GM12892 (cell line): ENCODE measurements at regions not wholly inside any gene's neighbourhood (a gene's known extent, or its start where the extent isn't known, plus 50 kb on each side); places are given as distances from the start of the nearest gene placed in this dataset.

Source experiments
- DNase-seq: peaks from one replicate; pipeline ENCODE4 v3.0.0; 2011; ENCODE audit not compliant: insufficient read length
- FAIRE-seq: peaks from 2 replicates; lab custom pipeline; 2011; peaks lifted over from hg19 to GRCh38; lab: Jason Lieb, UNC
- POLR2A ChIP-seq: IDR thresholded peaks from 2 replicates; pipeline ENCODE4 v1.6.1; 2011; ENCODE audit warnings: low read depth, low read length, control low read depth
- POLR2AphosphoS5 ChIP-seq: IDR thresholded peaks from 2 replicates; pipeline ENCODE4 v1.6.1; 2011; ENCODE audit warnings: low read depth, low read length, control low read depth
- TAF1 ChIP-seq: IDR thresholded peaks from 2 replicates; pipeline ENCODE4 v1.6.1; 2011; ENCODE audit warnings: low read depth, mild to moderate bottlenecking, control low read depth, low read length, borderline replicate concordance

DNA sequence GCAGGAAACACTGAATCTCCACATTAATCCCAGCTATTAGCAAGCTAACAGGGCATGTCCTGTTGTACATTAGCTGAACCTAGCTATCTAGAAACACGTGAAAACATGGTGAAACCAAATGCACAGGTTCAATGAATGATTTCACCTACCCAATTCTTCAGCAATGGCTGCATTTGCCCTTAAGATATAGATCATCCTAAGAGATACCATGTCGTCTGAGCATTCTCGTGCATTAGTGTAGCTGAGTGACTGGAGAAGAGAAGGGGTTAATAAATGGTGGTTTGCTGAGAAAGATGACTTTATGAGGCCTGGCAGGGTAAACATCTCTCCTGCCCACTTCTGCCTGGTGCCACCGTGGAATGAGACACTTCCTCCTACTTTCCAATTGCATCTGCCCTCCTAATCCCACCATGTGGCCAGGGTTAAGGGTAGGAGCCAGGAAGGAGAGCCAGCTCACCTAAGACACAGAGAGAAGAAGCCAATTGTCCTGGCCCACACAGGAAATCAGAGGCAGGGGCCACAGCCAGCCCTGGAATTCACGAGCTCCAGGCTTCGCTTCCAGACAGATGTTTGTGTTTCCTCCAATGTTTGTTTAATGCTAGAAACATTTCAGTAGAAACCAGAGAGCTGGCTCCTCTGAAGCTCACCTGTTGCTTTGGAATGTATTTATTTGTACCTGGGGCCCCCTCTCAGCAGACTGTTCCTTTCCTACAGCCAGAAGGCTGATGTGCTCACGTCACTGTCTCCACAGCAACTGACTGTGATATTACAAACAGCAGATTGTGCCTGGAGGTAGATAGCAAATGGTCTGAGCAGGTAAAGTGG, 126.0 kb upstream of the PARP11 start:
- no peak for FAIRE-seq
- no peak for TF ChIP-seq TAF1
- no peak for TF ChIP-seq POLR2AphosphoS5
- TF ChIP-seq POLR2A, result no peak
- DNase-seq, result no peak

DNA sequence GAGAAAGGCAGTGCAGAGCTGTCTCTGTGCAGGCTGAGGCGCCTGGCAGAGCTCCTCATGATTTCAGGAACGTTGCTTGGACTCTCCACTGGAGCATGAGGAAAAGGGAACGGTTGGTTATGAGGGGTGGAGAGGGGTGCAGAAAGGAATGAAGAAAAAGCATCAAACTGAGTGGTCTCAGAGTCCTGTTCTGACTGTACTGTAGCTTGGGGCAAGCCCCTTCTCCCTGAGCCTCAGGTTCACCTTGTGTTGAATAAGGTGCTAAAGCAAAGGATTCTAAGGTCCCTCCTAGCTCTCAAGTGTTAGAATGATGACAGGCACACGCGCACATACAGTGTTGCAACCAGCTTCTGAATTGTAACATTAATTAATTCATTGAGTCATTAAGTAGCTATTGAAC, 125.2 kb upstream of the PARP11 start:
- FAIRE-seq (no peak), DNase-seq (no peak)
- TF ChIP-seq TAF1 (no peak), POLR2AphosphoS5 (no peak), POLR2A (no peak)

DNA sequence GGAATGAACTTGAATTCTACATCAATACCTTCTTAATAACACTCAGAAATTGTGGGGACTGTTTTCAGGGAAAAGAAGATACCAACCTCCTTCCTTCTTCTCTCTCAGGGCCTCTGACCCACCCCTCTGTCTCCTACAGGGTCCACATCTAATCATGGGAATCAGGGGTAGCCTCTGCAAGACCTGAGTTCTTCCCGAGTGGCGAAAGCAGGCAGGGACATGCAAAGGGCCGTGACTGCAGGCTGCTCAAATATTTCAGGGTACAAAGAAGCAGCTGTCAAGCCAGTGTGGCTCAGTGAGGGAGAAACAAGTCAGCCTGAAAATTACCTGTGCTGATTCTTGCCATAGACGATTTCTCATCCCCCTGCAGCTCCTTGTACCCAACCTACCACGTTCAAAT, 123.1 kb upstream of the PARP11 start:
- no peak for TF ChIP-seq POLR2AphosphoS5
- TF ChIP-seq POLR2A, result no peak
- TF ChIP-seq TAF1, result no peak
- no peak for DNase-seq
- no peak for FAIRE-seq

DNA sequence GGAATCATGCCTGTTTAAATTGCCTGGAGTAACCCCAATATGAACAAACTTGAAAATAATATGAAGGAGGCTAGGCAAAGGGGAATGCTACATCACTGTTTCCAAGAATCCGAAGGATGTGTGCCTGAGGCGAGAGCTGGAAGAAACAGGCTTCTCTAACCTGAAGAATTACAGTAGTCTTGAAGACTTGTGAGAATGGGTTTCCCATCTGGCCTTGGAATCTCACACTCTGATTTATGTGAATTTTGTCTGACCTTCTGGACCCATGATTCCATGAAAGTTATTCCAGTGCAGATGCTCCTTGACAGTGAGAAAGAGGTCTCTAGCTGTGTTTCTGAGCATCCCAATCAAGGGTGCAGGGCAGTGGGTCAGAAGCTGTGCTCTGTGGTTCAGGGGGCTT, 122.1 kb upstream of the PARP11 start:
- TF ChIP-seq POLR2A (no peak), POLR2AphosphoS5 (no peak), TAF1 (no peak)
- DNase-seq, result no peak
- no peak for FAIRE-seq

DNA sequence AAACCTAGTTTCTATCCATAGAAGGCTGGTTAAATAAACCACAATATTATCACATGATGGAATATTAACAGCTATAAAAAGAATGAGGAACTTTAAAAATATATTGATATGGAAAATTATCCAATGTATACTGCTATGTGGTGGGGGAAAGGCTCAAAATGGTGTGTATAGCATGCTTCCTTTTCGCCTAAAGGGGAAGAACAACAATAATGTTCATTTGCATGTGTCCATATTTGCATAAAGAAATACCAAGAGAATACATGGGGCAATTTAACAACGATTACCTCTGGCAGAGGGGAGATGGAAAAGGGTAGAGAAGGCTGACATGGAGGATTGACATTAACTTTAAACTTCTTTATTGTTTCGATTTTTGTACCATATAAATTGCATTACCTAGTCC, 121.3 kb upstream of the PARP11 start:
- TF ChIP-seq POLR2A (no peak), TAF1 (no peak), POLR2AphosphoS5 (no peak)
- FAIRE-seq (no peak), DNase-seq (no peak)

DNA sequence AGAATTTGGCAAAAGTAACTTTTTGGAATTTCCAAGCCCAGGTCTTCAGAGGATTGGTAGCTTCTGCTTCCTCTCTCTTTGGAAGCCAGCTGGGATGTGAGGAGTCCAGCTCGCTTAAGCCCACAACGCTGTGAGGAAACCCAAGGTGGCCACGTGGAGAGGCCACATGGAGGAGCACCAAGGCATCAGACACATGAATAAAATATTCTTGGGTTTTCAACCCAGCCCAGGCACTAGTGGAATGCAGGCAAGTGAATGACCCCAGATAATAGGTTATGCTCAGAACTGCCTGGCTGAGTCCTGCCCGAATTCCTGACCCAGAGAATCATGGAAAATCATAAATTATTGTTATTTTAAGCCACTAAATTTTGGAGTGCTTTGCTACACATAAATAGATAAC, 119.7 kb upstream of the PARP11 start:
- no peak for TF ChIP-seq TAF1
- TF ChIP-seq POLR2A, result no peak
- no peak for TF ChIP-seq POLR2AphosphoS5
- FAIRE-seq (no peak), DNase-seq (no peak)

DNA sequence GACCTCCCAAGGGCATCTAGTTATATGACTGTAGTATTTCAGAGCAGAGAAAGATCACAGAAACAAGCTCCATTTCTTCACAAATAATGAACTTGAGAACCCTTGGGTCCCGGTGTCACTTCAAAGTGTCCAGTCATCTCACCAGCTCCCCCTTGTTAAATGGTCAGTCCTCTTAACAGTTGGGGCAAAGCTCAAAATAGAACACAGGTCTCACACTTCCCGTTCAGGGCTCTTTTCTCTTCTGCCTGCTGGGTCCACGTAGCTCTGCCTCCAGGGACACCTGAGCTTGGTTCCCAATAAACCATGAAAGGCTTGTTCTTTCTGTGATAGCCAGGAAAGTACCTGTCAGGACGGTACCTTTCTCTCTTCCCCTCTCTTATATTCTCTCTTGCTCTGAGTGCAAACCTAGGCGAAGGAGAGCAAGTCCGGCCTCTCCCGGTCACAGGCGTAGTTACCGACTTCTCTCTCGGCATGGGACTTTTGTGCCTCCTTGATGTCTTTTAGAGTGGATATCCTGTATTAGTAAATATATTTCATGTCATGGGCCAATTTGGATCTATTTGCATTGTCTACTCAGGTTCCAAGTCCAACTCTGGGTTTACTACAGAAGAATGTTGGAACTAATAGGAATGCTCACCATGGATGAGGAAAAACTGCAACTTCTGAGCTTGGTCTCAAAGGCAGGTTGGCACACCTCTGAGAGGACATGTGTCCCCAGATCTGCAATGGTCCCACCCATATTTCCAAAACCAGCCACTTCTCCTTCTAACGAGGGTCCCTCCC, 118.8 kb upstream of the PARP11 start:
- DNase-seq, result no peak
- no peak for FAIRE-seq
- TF ChIP-seq POLR2A (no peak), POLR2AphosphoS5 (no peak), TAF1 (no peak)

DNA sequence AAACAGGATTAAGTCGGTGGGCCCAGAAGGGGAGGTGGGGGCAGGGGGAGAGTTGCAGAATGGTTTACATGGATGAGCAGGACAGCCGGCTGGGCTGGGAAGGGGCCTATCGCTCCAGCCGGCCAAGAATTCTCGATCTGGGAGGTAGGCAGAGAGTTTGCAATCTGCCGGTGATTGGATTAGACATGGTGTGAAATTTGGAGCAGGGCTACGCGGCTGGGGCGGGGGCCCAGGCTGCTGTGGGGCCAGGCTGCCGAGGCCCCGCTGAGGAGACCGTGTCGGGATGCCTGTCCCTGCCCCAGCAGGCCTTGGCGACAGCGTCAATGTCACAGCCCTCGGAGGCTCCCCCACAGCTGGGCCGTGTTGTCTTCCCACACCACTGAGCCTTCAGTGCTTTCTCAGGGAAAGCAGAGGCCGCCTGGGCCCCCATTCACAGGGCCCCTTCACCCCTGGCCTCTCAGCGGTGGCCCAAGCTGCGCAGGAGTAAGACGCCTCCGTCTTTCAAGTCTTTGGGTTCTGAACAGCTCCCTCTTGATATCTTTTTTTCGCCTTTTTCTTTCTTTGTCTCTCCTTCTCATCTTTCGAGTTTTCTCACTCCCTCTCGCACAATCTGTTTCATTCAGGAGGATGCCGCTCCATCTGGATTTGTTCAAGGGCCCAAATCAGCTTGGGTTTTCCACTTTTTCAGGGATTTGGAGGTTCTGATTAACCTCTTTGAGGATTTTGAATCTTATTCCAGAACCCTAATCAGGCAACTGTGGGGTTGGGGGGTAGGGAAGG, 117.5 kb upstream of the PARP11 start:
- no peak for TF ChIP-seq POLR2AphosphoS5
- DNase-seq, result no peak
- no peak for FAIRE-seq

DNA sequence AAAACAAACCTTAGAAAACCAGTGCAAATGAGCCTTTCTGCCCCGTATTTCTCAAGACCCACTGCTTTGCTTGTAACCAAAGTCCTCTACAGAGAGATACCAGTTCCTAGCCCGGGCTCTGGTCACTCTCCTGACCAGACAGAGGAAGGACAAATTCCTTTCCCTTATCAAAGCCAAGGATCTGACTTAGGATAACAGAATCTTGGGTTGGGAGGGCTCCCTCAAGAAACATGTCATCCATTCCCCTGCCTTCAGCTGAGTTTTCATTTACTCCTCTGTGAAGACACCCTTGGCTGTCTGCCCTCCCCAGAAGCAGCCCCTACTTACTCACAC, 116.0 kb upstream of the PARP11 start:
- DNase-seq, result no peak
- no peak for TF ChIP-seq TAF1
- TF ChIP-seq POLR2AphosphoS5, result no peak
- TF ChIP-seq POLR2A, result no peak
- no peak for FAIRE-seq

DNA sequence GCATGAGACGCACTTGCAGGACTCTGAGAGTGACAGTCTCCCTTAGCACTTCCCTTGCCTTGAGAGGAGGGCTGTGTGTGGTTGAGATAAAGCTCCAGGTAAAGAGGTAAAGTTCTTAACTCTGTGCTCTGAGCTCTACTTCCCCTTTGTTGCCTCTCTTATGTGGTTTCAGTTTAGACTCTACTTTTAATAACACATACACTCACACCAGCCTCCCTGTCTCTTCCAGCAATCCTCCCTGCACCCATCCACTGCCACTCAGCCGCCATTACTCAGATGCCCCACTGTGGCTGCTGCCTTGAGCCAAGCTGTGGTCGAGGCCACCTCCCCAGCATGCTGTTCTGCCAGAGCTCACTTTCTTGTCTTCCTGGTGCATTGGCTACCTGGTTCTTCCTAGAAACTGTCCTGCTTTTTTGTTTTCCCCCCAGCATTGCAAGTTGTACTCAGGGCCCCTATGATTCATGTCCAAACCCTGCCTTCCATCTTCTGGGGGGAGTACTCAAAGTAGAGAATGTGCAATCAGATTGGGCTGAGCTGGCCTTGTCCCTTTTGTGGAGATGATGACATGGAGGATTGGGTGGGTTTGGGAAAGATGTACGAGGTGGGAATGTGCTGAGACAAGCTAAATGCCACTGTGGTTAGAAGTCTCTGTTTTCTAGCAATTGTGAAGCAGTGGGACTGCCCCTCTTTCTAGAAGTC, 115.5 kb upstream of the PARP11 start:
- FAIRE-seq (no peak), DNase-seq (no peak)
- TF ChIP-seq POLR2A, result no peak
- no peak for TF ChIP-seq TAF1
- TF ChIP-seq POLR2AphosphoS5, result no peak

DNA sequence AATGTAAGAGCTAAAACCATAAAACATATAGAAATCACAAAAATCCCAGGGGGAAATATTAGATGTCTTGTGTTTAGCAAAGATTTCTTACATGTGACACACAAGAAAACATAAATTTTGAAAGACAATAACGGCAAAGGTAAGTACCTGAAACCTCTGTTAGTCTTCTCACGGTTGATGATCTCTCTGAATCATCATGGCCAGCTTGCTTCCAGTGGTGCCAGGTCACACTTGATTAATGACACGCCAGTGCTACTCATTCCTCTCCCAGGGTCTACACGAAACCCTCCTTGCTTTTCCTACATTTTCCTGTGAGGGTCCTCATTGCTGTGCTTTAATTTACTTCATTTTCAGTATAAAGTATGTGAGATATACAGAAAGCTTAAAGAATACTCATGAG, 114.4 kb upstream of the PARP11 start:
- no peak for TF ChIP-seq POLR2AphosphoS5
- TF ChIP-seq POLR2A, result no peak
- no peak for TF ChIP-seq TAF1
- FAIRE-seq (no peak), DNase-seq (no peak)
